Activated CD8-positive, alpha-beta memory T cell treated with anti-CD3 and anti-CD28 coated beads, Interleukin-2, amount 50 U/mL, for 1 hour (primary cell): ENCODE measurements at regions not wholly inside any gene's neighbourhood (a gene's known extent, or its start where the extent isn't known, plus 50 kb on each side); places are given as distances from the start of the nearest gene placed in this dataset.

Source experiments
- DNase-seq: peaks from one replicate; pipeline ENCODE4 v3.0.0-alpha.2; 2020; ENCODE audit errors: extremely low read depth

- no peak for DNase-seq
Observed at GRCh38 chr1:232555494-232556210, 74.3 kb downstream of the SIPA1L2 start.

GRCh38 chr1:232554409-232554808, 75.5 kb downstream of the SIPA1L2 start:
- no peak for DNase-seq

GRCh38 chr1:232553809-232554208, 76.1 kb downstream of the SIPA1L2 start:
- DNase-seq = no peak

DNA sequence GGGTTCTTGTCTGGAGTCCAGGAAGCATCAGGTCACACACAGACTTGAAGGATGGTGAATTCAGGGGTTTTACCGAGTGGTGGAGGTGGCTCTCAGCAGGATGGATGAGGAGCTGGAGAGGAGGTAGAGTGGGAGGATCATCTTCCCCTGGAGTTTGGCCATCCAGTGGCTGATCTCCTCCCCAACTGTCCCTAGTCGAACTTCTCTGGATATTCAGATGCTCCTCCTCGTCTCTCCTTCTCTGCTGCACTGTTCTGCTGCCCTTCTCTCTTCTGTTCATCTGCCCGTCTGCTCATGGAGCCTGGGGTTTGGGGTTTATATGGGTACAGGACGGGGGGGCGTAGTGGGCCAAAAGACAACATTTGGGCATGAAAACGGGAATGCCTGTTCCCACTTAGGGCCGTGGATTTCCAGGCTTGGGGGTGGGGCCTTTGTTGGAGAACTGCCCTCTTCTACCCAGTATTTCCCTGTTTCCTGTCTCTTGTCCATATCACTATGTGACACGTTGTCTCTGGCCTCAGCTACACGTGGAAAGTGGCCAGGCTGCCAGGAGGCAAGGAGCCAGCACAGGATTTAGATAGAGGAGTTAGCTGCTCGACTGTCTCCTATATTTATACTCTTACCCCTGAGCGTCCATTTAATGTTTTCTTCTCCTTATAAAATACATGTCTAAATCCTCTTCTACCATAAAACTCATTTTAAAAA, 76.7 kb downstream of the SIPA1L2 start:
- DNase-seq = no peak

DNA sequence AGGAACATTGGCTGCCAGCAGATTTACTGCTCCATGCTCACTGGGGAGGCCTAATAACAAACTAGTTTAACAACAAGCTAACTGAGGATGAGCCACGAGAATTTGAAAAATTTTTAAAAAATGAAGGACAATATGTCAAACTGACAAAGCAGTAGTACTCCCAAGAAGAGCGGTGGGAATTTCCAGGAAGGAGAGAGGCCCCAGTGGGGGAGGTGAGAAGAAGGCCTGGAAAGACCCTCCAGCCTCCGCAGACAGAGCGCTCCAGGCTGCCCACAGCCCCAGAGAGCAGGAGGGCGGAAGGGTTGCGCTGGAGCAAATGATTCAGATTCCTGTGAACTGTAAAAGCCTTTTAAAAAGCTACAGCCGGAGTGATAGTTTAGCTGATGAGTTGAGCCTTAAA, 78.5 kb downstream of the SIPA1L2 start:
- DNase-seq = no peak

DNA sequence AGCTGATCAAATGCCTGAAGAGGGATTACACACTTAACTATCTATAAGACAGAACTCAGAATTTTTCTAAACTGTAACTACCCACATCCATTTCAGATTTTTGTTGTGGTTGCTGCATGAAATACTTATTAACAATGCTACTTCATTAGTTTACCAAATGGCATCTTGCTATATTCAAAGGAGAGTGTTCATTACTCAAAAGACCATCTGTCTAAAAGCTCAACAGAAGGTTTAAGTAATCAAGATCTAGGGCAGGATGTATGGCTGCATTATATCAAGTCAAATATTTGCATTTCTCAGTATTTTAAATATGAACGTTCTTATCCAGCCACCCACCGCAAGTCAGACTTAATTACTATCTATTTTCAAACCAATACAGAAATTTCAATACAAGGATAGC, 79.9 kb downstream of the SIPA1L2 start:
- no peak for DNase-seq

- no peak for DNase-seq
Observed at GRCh38 chr1:232548691-232549090, 81.2 kb downstream of the SIPA1L2 start.

- DNase-seq = no peak
Observed at GRCh38 chr1:232547938-232548484, 81.9 kb downstream of the SIPA1L2 start.

GRCh38 chr1:232542633-232543593, 87.0 kb downstream of the SIPA1L2 start:
- no peak for DNase-seq

DNA sequence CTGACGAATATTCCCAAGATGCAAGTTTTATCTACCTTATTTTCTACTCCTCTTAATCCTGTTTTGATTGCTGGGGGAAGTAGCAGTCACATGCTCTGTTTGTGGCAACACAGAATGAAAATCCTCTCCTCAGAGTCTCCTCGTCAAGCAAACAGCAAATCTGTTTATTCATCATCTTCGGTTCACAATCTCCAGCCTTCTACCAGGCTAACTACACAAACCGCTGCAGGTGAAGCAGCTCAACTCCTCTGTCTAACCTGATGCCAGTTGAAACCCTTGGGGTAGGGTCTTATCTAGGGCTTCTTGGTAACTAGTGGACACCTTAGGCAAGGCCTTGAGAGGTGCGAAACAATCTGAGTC, 91.0 kb downstream of the SIPA1L2 start:
- DNase-seq = no peak

DNA sequence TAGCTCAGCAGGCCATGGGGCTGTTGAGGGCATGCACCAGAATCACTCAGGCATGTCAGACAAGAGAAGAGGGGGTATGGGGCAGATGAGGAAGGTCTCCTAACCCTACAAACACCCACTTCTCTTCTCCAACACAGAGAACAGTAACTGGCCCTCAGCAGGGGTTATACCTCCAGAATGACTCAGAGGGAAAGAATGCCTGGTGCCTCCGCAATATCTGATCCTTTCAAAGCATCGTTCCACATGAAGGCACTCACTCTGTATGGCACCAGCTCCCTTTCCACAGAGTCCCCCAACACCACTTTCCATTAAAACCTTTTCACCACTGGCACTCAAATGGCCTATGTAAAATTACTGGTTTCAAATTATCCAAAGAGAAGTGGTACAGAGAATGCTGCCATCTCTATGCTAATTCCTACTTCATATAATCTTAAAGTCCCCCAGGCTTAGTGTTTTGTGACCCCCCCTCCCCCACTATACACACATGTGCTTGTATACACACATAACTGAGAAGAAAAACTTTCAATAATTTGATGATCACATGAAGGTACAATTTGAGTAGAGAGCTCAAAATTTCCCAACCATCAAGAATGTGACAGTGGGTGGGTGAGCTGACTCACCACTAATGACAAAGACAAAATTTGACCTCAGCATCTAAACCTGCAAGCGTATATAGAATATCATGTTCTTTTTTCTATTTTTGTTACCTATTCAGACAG, 91.5 kb downstream of the SIPA1L2 start:
- no peak for DNase-seq

DNA sequence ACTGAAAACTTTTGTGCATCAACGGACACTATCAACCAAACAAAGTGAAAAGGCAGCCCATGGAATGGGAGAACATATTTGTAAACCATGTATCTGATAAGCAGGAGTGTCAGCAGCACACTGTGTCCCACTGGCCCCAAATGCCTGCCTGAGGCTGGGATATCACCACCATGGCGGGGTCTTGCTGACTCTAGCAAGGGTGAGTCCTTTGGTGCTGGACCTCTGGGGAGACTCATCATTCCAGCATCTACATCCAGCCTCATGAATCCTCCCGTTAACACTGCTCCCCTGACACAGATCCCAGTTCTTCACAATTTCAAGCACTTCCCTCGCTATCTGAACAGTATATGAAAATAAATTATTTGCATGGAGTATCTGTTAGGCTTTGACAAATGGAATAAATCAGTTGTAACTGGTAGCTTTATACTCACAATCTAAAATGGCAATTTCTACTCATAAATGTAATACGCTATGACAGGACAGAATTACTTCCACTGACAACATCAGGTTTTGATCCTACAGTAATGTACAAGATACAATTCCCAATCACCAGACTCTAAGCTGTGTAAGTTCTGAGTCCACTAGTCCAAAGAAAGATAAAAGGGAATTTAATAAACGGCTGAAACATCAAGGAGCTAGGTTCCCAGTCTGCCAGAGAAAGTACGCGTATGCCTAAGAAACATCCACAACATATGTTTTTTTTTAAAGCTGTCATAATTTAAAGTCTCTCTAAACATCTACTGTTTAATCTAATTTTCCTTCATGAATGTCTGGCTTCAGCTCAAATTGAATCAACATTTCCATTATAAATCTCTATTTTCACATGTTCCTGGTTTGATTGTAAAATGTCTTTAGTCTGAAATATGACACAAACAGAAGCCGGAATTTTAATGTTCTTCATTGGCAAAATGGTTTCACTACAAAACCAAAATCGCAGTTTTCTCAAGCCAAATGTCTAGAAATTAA, 95.1 kb downstream of the SIPA1L2 start:
- DNase-seq = no peak

DNA sequence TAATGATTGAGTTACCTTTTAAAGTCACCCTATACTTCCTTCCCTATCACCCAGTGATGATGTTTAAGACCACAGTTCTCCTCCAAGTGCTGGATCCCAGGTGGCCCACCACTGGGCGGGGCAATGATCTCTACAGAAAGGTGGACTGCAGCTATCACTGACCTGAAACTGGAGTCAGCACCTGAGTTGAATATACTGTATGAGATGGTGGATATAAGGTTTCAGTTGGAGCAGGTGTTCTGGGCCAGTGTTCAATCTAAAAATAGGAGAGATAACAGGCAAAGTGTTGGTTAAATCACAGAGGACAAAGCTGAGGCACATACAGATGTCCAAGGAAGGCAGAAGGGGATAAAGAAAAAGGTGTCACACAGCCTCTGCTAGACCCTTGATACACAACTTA, 96.6 kb downstream of the SIPA1L2 start:
- no peak for DNase-seq

DNA sequence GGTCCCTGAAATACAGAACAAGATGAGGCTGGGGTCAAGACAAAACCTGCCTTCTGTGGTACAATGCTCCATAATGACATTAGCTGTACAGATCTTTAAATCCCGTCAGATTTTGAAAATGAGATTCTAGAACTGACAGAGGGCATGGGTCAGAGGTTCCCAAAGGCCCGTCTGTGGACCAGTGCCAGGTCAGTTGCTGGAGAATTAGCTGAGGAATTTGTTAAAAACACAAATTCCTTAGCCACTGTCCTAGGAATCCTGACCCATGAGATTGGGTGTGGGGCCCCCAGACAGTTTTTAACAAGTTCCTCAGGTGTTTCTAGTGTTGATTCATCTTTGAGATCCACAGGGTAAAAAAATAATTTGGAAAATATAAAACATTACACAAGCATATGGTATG, 97.0 kb downstream of the SIPA1L2 start:
- DNase-seq = no peak

- DNase-seq = no peak
Observed at GRCh38 chr1:232531291-232531690, 98.6 kb downstream of the SIPA1L2 start.

GRCh38 chr1:232529747-232530146, 100.2 kb downstream of the SIPA1L2 start:
- DNase-seq = no peak

DNA sequence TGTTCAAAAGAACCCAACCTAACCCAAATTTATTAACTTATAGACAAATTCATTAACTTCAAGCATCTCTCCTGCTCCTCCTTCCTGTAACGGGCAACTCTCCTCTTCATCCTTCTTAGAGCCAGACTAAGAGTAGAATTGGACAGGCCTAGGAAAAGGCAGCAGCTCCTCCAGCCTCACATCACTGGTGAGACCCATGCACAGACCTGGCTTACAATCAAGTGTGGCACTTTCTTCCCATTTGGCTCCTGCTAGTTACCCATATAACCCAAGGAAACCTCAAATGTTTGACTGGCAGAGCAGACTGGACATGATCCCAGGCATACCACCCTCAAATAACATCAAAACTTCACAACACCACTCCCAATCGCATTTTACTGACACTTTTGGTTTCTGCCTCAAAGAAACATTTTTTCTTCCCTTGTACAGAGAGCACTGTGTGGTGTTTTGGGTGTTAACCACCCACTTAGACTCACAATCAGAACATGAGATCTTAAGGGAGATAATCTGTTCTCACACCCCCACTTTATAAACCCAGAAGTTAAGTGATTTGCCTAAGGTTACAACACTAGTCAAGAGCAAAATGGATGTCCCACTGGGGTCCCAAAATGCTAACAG, 101.4 kb downstream of the SIPA1L2 start:
- no peak for DNase-seq

- DNase-seq = no peak
Observed at GRCh38 chr1:232524056-232524455, 105.9 kb downstream of the SIPA1L2 start.

- DNase-seq = no peak
Observed at GRCh38 chr1:232522189-232522588, 107.7 kb downstream of the SIPA1L2 start.

DNA sequence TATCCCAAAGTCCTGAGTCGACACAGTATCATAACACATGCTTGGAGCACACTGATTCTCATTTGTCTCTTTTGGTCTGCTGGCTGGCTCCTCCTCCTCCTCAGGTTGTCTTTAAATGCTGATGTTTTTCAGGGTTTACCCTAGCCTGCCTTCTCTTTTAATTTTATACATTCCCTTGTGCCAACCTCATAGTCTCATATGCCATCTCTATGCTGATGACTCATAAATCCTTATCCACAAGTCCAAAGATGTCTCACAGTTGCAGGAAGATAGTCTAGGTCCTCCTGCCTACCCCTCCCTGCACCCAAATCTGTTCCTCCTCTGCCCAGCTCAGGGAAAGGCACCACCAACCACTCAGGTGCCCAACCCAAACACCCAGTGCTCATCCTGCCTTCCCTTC, 108.3 kb downstream of the SIPA1L2 start:
- DNase-seq = no peak
